Thymus (tissue), 11 donors: ENCODE measurements at regions not wholly inside any gene's neighbourhood (a gene's known extent, or its start where the extent isn't known, plus 50 kb on each side); places are given as distances from the start of the nearest gene placed in this dataset.
"Not testable (repeated sequence)": the region's sequence is repeated elsewhere in the genome, so short reads cannot be mapped to it uniquely, and the experiment has no call there.

Experiments used
- DNase-seq, 9 donors: peaks; one replicate each; pipeline ENCODE4 v3.0.0-alpha.2; 2013; ENCODE audit warnings: low spot score in 9 of 9, low read depth in 6 of 9, missing footprints in 1 of 9
- H3K27ac ChIP-seq, 2 donors: one replicate each; pipeline ENCODE4 v1.5.1; 2013; ENCODE audit warnings: control low read depth in 1 of 2, low read depth in 1 of 2, low read length in 1 of 2, mild to moderate bottlenecking in 1 of 2, moderate library complexity in 1 of 2
- H3K27me3 ChIP-seq, 2 donors: one replicate each; pipeline ENCODE4 v1.5.1; 2013; ENCODE audit warnings: low read length in 1 of 2; ENCODE audit not compliant: control insufficient read depth in 2 of 2, insufficient read depth in 1 of 2
- H3K36me3 ChIP-seq, 2 donors: one replicate each; pipeline ENCODE4 v1.5.1; 2013; ENCODE audit warnings: low read length in 1 of 2, mild to moderate bottlenecking in 1 of 2, moderate library complexity in 1 of 2; ENCODE audit not compliant: control insufficient read depth in 2 of 2, insufficient read depth in 2 of 2
- H3K4me1 ChIP-seq, 2 donors: one replicate each; pipeline ENCODE4 v1.5.1; 2013; ENCODE audit warnings: low read length in 2 of 2; ENCODE audit not compliant: control insufficient read depth in 2 of 2, insufficient read depth in 2 of 2
- H3K4me3 ChIP-seq, 2 donors: one replicate each; pipeline ENCODE4 v1.5.1; 2013; ENCODE audit warnings: low read length in 2 of 2, control low read depth in 1 of 2, mild to moderate bottlenecking in 1 of 2
- H3K9me3 ChIP-seq, 2 donors: one replicate each; pipeline ENCODE4 v1.5.1; 2013; ENCODE audit warnings: low read length in 1 of 2, mild to moderate bottlenecking in 1 of 2; ENCODE audit not compliant: control insufficient read depth in 2 of 2, insufficient read depth in 1 of 2
- WGBS: extraction: QIAGEN DNeasy Blood & Tissue Kit; methylation state at CpG from one replicate; pipeline ENCODE4 v1.1.7; 2013; 5-methylcytosine and 5-hydroxymethylcytosine counted together
- donor health status: healthy.

GRCh38 chr6:71097264-71097663 is 140.4 kb upstream of the B3GAT2 start:
- H3K27ac ChIP-seq, H3K4me1 ChIP-seq, H3K27me3 ChIP-seq, DNase-seq, H3K36me3 ChIP-seq, H3K9me3 ChIP-seq, H3K4me3 ChIP-seq: not testable (repeated sequence)
- WGBS: 54% methylated on average over 2 of the region's 2 CpGs

GRCh38 chr6:71099649-71100048 is 142.8 kb upstream of the B3GAT2 start:
- H3K4me3 ChIP-seq: no peak overlapping the region

GRCh38 chr6:71103130-71103529 is 146.3 kb upstream of the B3GAT2 start:
- Histone ChIP-seq H3K36me3 (no peaks in the 10 kb centered on the region), H3K27me3 (no peaks in the 10 kb centered on the region), H3K4me3 (no peak overlapping the region), H3K27ac (no peak overlapping the region), H3K9me3 (no peaks in the 10 kb centered on the region), H3K4me1 (peaks cover 0 to 6% of the 10 kb centered on the region in 2 donors)
- DNase-seq: no peak
- WGBS: 90% methylated on average over 2 of the region's 2 CpGs

More at GRCh38 chr6:71099649-71100048, 142.8 kb upstream of the B3GAT2 start:
- WGBS: 96% methylated on average over 1 of the region's 1 CpG
- DNase-seq: no peak
- Histone ChIP-seq H3K4me1 (no peaks in the 10 kb centered on the region), H3K9me3 (no peaks in the 10 kb centered on the region), H3K27ac (no peak overlapping the region), H3K27me3 (no peaks in the 10 kb centered on the region), H3K36me3 (no peaks in the 10 kb centered on the region)

GRCh38 chr6:71103641-71104040 is 146.8 kb upstream of the B3GAT2 start:
- H3K9me3 ChIP-seq: no peaks in the 10 kb centered on the region
- no peaks in the 10 kb centered on the region for H3K36me3 ChIP-seq
- no peaks in the 10 kb centered on the region for H3K27me3 ChIP-seq
- no peak overlapping the region for H3K4me3 ChIP-seq
- peaks cover 0 to 6% of the 10 kb centered on the region in 2 donors for H3K4me1 ChIP-seq
- no peak for DNase-seq
- no peak overlapping the region for H3K27ac ChIP-seq
- WGBS: 88% methylated on average over 1 of the region's 1 CpG

- Histone ChIP-seq H3K27me3 (no peaks in the 10 kb centered on the region), H3K9me3 (no peaks in the 10 kb centered on the region), H3K4me1 (peaks cover 0 to 6% of the 10 kb centered on the region in 2 donors), H3K27ac (peak overlapping the region in 1 of 2 donors; percentile 8), H3K4me3 (no peak overlapping the region), H3K36me3 (no peaks in the 10 kb centered on the region)
- DNase-seq: no peak
- WGBS: 91% methylated on average over 3 of the region's 3 CpGs
These were observed 149.4 kb upstream of the B3GAT2 start for GRCh38 chr6:71106276-71106675.

GRCh38 chr6:71107911-71108420 is 151.1 kb upstream of the B3GAT2 start:
- H3K4me3 ChIP-seq: no peak overlapping the region
- no peaks in the 10 kb centered on the region for H3K9me3 ChIP-seq
- peaks cover 0 to 6% of the 10 kb centered on the region in 2 donors for H3K4me1 ChIP-seq
- 63% methylated on average over 6 of the region's 6 CpGs for WGBS
- H3K27me3 ChIP-seq: no peaks in the 10 kb centered on the region
- DNase-seq: peak in 1 of 9 donors; percentile 16
- H3K36me3 ChIP-seq: no peaks in the 10 kb centered on the region
- peak overlapping the region in 1 of 2 donors; percentile 64 for H3K27ac ChIP-seq

- no peaks in the 10 kb centered on the region for H3K27me3 ChIP-seq
- no peak for DNase-seq
- no peak overlapping the region for H3K4me3 ChIP-seq
- no peaks in the 10 kb centered on the region for H3K9me3 ChIP-seq
- no peaks in the 10 kb centered on the region for H3K4me1 ChIP-seq
- no peak overlapping the region for H3K27ac ChIP-seq
- 52% methylated on average over 4 of the region's 4 CpGs for WGBS
- H3K36me3 ChIP-seq: no peaks in the 10 kb centered on the region
These were observed 157.7 kb upstream of the B3GAT2 start for GRCh38 chr6:71114544-71114943.

- H3K27ac ChIP-seq: no peak overlapping the region
- no peak for DNase-seq
- H3K4me1 ChIP-seq: no peaks in the 10 kb centered on the region
- H3K9me3 ChIP-seq: no peaks in the 10 kb centered on the region
- no peaks in the 10 kb centered on the region for H3K36me3 ChIP-seq
- no peaks in the 10 kb centered on the region for H3K27me3 ChIP-seq
- no peak overlapping the region for H3K4me3 ChIP-seq
These were observed 158.1 kb upstream of the B3GAT2 start for GRCh38 chr6:71114986-71115385.

GRCh38 chr6:71119560-71119959 is 162.7 kb upstream of the B3GAT2 start:
- Histone ChIP-seq H3K27ac (no peak overlapping the region), H3K9me3 (no peaks in the 10 kb centered on the region), H3K36me3 (no peaks in the 10 kb centered on the region), H3K4me1 (no peaks in the 10 kb centered on the region), H3K4me3 (no peak overlapping the region), H3K27me3 (no peaks in the 10 kb centered on the region)
- DNase-seq: no peak
- WGBS: 80% methylated on average over 1 of the region's 1 CpG

GRCh38 chr6:71123051-71123450 is 165.6 kb upstream of the OGFRL1 start:
- H3K4me1 ChIP-seq: no peaks in the 10 kb centered on the region
- WGBS: 93% methylated on average over 1 of the region's 1 CpG
- H3K27me3 ChIP-seq: no peaks in the 10 kb centered on the region
- no peak for DNase-seq
- H3K36me3 ChIP-seq: no peaks in the 10 kb centered on the region
- no peaks in the 10 kb centered on the region for H3K9me3 ChIP-seq
- H3K27ac ChIP-seq: no peak overlapping the region
- no peak overlapping the region for H3K4me3 ChIP-seq
